ENCODE measurements at regions not wholly inside any gene's neighbourhood (a gene's known extent, or its start where the extent isn't known, plus 50 kb on each side); places are given as distances from the start of the nearest gene placed in this dataset.

DNA sequence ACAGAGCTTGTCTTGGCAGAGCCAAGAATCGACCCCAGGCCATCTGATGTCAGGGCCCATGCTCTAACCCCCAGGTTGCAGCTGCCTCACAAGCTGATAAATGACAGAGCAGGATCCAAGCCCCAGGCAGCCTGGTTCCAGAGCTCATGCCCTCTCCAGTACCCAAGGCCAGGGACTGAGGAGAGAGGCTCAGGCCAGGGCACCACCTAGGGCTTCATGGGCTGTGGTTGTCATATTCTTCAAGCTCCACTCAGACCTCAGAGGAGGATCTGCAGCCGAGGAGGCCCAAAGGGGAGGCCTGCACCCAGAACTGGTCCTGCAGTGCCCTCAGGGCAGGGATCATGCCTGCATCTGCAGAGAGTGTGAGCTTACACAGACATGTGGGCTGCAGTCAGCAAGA lies 301.1 kb downstream of the MATN1 start:
- DNase-seq (no peak), ATAC-seq (replicated peaks in 1 of 2) (no peak)
- no peaks in the 10 kb centered on the region for H3K4me1 Mint-ChIP-seq (ENCODE audit: low read depth)
- peaks cover 15% of the 10 kb centered on the region for H3K27me3 Mint-ChIP-seq (ENCODE audit: low read depth)
- no peak overlapping the region for H3K27ac Mint-ChIP-seq
- no peaks in the 10 kb centered on the region for H3K36me3 Mint-ChIP-seq (ENCODE audit: insufficient read depth in 2 of 2)
- H3K9me3 Mint-ChIP-seq = peaks cover 3% of the 10 kb centered on the region in 2 donors
- H3K4me3 Mint-ChIP-seq = no peak overlapping the region

DNA sequence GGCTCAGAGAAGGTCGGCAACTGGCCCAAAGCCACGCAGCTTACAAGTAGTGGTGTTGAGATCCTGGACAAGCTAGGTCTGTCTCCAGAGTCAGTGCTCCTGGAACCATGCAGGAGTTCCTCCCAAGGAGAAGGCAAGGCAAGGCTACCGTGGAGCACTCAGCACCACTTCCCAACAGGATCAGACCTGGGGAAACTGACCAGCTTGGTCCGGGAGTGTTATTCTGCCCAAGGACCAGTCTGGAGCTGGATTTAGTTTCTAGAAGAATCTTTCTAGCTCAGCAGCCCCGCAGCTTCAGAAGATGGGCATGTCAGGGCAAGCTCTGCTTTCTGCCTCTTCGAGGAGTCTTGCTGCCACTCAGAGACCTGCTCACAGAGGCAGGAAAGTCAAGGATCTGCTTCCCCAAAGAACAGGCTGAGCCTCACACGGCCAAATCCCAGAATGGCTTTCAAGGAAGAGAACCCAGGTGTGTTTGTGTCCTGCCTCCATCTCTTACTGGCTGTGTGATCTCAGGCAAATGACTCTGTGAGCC lies 302.8 kb downstream of the MATN1 start:
- H3K4me3 Mint-ChIP-seq = no peak overlapping the region
- H3K27ac Mint-ChIP-seq = no peak overlapping the region
- no peaks in the 10 kb centered on the region for H3K4me1 Mint-ChIP-seq (ENCODE audit: low read depth)
- ATAC-seq (replicated peaks in 1 of 2) = no peak
- H3K9me3 Mint-ChIP-seq = peaks cover 0 to 2% of the 10 kb centered on the region in 2 donors
- H3K36me3 Mint-ChIP-seq (ENCODE audit: insufficient read depth in 2 of 2) = no peaks in the 10 kb centered on the region
- DNase-seq = no peak
- H3K27me3 Mint-ChIP-seq (ENCODE audit: low read depth) = peaks cover 2% of the 10 kb centered on the region

DNA sequence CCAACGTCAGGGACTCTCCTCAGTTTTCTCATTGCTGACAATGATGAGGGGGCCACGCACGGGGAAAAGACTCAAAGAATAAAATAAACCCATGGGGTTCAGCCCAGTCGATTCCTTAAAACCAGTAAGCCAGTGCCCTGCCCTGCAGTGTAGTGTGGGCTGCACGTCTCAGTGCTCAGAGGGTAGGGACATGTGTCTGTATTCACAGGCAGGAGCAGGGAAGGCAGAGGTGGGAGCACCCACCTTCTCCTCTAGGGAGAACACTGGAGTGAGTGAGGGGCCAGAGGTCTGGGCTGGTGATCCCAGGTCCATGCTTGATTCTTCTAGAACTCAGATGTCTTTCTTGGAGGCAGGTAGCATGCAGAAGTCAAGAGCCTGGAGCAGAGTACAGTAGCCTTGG lies 303.6 kb downstream of the MATN1 start:
- no peak overlapping the region for H3K4me3 Mint-ChIP-seq
- H3K36me3 Mint-ChIP-seq (ENCODE audit: insufficient read depth in 2 of 2) = no peaks in the 10 kb centered on the region
- peaks cover 0 to 2% of the 10 kb centered on the region in 2 donors for H3K9me3 Mint-ChIP-seq
- no peaks in the 10 kb centered on the region for H3K27me3 Mint-ChIP-seq (ENCODE audit: low read depth)
- H3K4me1 Mint-ChIP-seq (ENCODE audit: low read depth) = no peaks in the 10 kb centered on the region
- DNase-seq (no peak), ATAC-seq (replicated peaks in 1 of 2) (no peak)
- no peak overlapping the region for H3K27ac Mint-ChIP-seq

DNA sequence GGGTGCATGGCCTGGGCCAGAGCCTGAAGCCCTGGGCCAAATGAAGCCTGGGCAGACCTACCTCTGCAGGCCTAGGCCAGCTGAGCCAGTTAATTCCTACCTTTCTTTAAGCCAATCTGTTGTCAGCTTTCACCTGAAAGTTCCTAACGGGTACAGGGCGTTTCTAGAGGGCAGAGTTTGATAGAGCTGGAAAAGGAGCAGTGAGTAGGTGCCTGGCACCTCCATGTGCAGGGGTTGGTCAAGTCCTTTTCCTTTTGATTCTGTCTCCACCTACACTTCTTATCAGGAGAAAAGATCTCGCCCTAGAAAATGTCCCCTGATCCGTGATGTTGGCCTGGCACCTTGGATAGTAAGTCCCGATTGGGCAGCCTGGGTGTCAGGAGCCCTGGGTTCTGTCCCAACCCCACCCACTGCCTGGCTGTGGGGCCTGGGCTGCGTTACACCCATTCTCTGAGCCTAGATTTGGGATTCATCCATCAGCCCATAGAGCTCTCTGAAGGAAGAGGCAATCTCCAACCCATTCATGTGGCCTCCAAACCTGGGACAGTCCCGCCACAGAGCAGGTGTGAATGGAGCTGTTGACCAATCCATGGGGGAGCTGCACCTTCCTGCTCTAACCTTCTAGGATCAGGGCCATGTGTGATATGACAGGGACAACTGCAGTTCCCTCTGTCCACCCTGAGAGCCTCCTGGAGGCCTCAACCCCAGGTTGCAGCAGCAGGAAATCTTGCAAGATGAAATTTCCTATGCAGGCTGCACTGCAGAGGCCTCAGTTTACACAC lies 304.3 kb downstream of the MATN1 start:
- peaks cover 0 to 2% of the 10 kb centered on the region in 2 donors for H3K9me3 Mint-ChIP-seq
- no peaks in the 10 kb centered on the region for H3K4me1 Mint-ChIP-seq (ENCODE audit: low read depth)
- DNase-seq (no peak), ATAC-seq (replicated peaks in 1 of 2) (no peak)
- no peak overlapping the region for H3K27ac Mint-ChIP-seq
- no peaks in the 10 kb centered on the region for H3K36me3 Mint-ChIP-seq (ENCODE audit: insufficient read depth in 2 of 2)
- H3K27me3 Mint-ChIP-seq (ENCODE audit: low read depth) = no peaks in the 10 kb centered on the region
- H3K4me3 Mint-ChIP-seq = no peak overlapping the region

DNA sequence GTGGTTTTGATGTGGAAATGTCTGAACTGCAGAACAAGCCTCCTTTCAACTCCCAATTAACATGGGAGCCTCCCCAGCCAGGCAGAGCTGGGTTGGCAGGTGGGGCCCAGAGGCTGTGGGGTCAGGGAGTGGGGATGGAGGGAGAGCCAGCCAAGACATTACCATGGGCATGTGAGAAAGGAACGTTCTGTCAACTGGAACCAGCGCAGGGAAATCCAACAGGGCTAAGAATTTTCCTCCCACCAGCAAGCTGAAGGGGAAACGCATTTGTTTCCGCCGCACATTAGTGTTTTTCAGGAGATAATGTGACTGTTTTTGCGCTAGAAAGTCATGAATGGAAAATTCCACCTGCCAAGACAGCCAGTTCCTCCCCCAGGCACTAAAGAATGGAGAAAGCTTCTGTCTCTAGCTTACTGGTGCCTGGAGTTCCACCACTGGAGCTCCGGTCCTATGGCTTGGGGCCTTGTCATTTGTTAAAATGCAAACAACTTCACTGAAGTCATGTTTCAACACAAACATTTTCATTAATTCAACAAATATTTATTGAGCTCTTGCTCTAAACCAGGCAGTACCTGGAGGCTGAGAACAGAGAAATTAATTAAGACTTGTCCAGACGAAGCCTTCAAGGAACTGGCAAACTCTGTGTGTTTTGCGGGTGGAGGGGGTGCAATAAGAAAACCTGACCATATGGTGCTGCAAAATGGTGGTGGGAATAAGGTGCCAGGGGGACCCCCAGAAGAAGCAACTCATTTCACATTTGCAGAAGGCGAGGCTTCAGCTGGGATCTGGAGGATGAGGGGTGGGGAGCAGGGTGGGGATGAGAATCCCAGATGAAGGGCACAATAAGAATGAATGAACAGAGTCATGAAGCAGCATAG lies 305.1 kb downstream of the MATN1 start:
- no peak overlapping the region for H3K27ac Mint-ChIP-seq
- no peak overlapping the region for H3K4me3 Mint-ChIP-seq
- H3K36me3 Mint-ChIP-seq (ENCODE audit: insufficient read depth in 2 of 2) = no peaks in the 10 kb centered on the region
- ATAC-seq (replicated peaks in 1 of 2) = no peak
- DNase-seq = no peak
- peaks cover 0 to 2% of the 10 kb centered on the region in 2 donors for H3K9me3 Mint-ChIP-seq
- H3K4me1 Mint-ChIP-seq (ENCODE audit: low read depth) = no peaks in the 10 kb centered on the region
- H3K27me3 Mint-ChIP-seq (ENCODE audit: low read depth) = no peaks in the 10 kb centered on the region

DNA sequence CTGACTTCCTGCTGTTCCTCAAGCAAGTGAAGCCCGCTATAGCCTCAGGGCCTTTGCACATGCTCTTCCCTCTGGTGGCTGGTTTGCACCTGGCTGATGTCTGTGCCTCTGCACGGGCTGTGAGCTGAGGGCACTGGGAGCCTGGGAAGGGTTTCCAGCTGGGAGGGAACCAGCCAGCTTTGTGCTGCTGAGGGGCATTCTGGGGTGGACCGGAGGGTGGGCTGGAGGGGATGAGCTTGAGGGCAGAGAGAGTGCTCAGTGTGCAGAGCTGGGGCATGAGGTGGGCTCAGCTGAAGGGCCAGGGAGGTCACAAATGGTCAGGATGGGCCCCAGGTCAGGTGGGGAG lies 305.7 kb downstream of the MATN1 start:
- no peak overlapping the region for H3K27ac Mint-ChIP-seq
- ATAC-seq (replicated peaks in 1 of 2) = no peak
- no peaks in the 10 kb centered on the region for H3K36me3 Mint-ChIP-seq (ENCODE audit: insufficient read depth in 2 of 2)
- no peak overlapping the region for H3K4me3 Mint-ChIP-seq
- no peaks in the 10 kb centered on the region for H3K27me3 Mint-ChIP-seq (ENCODE audit: low read depth)
- no peaks in the 10 kb centered on the region for H3K9me3 Mint-ChIP-seq
- no peak for DNase-seq
- no peaks in the 10 kb centered on the region for H3K4me1 Mint-ChIP-seq (ENCODE audit: low read depth)

DNA sequence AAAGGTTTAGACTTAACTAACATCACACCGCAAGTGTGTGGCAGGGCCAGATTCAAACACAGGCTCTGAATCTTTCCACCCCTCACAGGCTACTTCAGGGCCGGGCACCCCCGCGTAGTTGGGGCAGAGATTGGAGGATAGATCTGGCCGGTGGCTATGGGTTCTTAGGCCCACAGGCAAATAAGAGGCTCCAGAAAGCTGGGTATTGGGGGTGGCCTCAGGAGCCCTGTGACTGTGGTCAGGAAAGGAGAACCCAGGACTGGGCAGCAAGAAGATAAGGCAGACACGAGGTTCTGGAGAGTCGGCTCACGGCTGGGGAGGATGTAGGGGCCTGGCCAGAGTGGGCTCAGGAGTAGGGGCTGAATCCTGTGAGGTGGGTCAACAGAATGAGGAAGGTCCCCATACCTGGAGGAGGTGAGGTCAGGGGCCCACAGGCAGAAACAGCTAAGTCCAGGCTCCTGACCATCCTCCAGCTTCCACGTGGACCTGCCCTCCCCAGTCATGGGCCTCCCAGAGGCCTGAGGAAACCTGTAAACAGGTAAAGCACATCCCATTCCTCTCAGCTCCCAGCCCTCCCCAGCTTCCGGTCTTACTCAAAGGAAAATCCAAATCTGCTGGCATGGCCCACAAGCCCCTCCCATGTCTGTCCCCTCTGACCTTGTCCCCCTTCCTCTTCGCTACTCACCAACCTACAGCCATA lies 306.2 kb downstream of the MATN1 start:
- Mint-ChIP-seq H3K9me3 (no peaks in the 10 kb centered on the region), H3K4me1 (ENCODE audit: low read depth) (no peaks in the 10 kb centered on the region), H3K36me3 (ENCODE audit: insufficient read depth in 2 of 2) (no peaks in the 10 kb centered on the region), H3K27ac (no peak overlapping the region), H3K27me3 (ENCODE audit: low read depth) (no peaks in the 10 kb centered on the region), H3K4me3 (no peak overlapping the region)
- DNase-seq (no peak), ATAC-seq (replicated peaks in 1 of 2) (no peak)

DNA sequence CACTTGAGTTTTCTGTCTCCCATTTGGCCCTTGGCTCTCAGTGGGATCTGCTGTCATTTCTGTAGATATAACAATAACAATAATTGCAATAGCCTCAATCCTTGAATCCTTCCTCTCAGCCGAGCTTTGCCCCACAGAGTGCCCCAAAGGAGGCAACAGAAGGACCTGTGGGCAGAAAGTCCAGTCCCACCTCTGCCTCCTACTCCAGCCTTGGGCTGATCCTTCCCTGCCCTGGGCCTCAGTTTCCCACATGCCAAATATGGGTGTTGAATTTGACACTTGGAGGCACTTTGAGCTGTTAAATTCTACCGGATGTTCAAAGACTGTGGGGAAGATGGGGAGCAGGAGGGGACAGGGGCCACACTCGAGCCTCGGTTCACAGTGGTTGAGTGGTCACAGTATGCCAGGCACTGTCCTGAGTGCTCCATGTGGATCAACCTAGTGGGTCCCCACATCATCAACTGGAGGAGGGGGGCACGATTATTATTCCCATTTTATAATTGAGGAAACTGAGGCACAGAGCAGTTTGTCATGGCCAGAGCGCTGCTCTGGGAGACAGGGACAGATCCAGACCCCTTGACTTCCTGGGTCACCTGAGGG lies 307.1 kb downstream of the MATN1 start:
- H3K27ac Mint-ChIP-seq = no peak overlapping the region
- no peaks in the 10 kb centered on the region for H3K9me3 Mint-ChIP-seq
- no peak overlapping the region for H3K4me3 Mint-ChIP-seq
- DNase-seq (no peak), ATAC-seq (replicated peaks in 1 of 2) (no peak)
- no peaks in the 10 kb centered on the region for H3K36me3 Mint-ChIP-seq (ENCODE audit: insufficient read depth in 2 of 2)
- H3K27me3 Mint-ChIP-seq (ENCODE audit: low read depth) = peaks cover 7% of the 10 kb centered on the region
- H3K4me1 Mint-ChIP-seq (ENCODE audit: low read depth) = no peaks in the 10 kb centered on the region

DNA sequence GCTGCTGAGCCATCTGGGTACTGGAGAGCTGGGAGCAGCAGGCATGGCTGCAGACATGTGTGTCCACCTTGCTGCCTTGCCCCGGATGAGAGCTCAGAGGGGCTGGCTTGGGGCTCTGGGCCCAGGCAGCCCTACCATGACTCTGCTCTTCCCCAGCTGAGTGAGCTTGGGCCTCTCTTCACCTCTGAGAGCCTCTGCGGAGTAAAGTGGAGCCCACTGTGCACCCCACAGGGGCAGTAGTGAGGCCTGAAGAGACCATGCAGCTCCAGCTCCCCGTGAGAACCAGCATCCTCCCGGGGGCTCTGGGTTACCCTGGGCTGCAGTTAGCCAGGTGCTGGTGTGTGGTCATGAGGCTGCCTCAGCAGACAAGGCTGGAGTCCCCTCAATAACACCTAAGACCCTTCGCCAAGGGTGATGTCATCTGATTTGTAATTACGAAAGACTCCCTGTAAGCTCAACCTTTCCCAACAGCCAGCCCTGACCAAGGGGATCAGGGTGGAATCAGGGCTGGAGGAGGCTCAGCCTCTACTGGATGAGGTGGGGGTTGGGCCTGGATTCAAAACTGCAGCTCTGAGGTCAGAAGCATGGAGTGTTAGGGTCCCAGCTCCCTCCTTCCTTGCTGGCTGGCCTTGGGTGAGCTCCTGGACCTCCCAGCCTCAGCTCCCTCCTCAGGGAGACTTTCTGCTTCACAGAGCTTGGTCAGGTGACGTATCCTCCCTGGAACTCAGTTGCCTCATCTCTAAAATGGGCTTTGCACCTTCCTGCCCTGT lies 308.0 kb downstream of the MATN1 start:
- peaks cover 8% of the 10 kb centered on the region for H3K27me3 Mint-ChIP-seq (ENCODE audit: low read depth)
- H3K4me1 Mint-ChIP-seq (ENCODE audit: low read depth) = no peaks in the 10 kb centered on the region
- no peaks in the 10 kb centered on the region for H3K9me3 Mint-ChIP-seq
- ATAC-seq (replicated peaks in 1 of 2) = no peak
- DNase-seq = no peak
- H3K4me3 Mint-ChIP-seq = no peak overlapping the region
- H3K27ac Mint-ChIP-seq = no peak overlapping the region
- no peaks in the 10 kb centered on the region for H3K36me3 Mint-ChIP-seq (ENCODE audit: insufficient read depth in 2 of 2)

DNA sequence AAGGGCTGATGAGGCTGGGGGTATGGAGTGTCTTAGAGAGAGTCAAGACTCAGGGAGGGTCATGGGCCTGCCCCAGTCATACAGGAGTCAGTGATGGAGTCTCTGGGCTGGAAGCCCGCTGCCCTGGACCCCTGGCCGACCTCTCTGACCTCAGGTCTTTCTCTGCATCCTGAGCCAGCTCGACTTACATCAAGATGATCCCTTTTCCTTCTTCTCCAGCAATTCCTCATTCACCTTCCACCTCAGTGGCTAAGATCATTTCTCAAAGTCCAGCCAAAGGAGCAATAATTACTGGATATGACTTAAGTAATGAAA lies 308.6 kb downstream of the MATN1 start:
- DNase-seq = no peak

DNA sequence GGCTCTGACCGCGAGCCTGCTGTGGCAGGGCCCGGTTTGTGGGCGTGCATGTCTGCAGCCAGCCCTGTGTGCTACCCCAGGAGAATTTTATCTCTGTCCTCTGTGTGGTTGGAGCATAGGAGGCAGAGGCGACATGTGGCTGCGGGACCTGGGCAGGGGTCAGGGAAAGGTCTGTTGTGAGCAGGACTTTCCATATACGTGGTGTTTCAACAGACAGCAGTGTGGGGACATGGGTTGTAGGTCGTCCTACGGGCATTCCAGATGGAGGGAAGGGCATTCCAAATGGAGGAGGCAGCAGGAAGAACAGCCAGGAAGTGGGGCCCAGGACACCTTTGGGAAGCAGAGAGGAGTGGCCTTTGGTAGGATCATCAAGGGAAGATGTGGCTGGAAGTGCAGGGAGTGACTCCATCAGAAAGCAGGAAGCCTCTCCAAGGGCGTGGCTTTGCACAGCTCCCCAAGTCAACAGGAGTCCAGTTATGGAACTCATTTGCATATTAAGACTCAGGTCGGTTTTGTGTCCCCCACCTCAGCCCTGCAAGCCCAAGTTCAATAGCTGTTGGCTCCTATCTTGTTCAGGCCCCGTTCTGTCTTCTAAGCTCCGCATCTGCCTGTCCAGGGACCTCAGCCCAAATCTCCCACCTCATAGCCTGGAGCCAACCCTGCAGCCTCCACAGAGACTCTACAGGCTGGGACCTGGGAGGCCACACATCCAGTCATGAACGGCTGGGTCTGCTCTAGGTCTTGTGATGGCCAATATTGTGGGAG lies 309.1 kb downstream of the MATN1 start:
- ATAC-seq (replicated peaks in 1 of 2) = no peak
- H3K9me3 Mint-ChIP-seq = no peaks in the 10 kb centered on the region
- H3K27me3 Mint-ChIP-seq (ENCODE audit: low read depth) = peaks cover 10% of the 10 kb centered on the region
- H3K4me1 Mint-ChIP-seq (ENCODE audit: low read depth) = no peaks in the 10 kb centered on the region
- no peaks in the 10 kb centered on the region for H3K36me3 Mint-ChIP-seq (ENCODE audit: insufficient read depth in 2 of 2)
- H3K4me3 Mint-ChIP-seq = no peak overlapping the region
- no peak overlapping the region for H3K27ac Mint-ChIP-seq
- DNase-seq = no peak

More for the DNA sequence above, 308.6 kb downstream of the MATN1 start:
- H3K4me3 Mint-ChIP-seq = no peak overlapping the region
- no peak overlapping the region for H3K27ac Mint-ChIP-seq
- H3K27me3 Mint-ChIP-seq (ENCODE audit: low read depth) = peaks cover 8% of the 10 kb centered on the region
- no peaks in the 10 kb centered on the region for H3K9me3 Mint-ChIP-seq
- H3K4me1 Mint-ChIP-seq (ENCODE audit: low read depth) = no peaks in the 10 kb centered on the region
- no peak for ATAC-seq (replicated peaks in 1 of 2)
- H3K36me3 Mint-ChIP-seq (ENCODE audit: insufficient read depth in 2 of 2) = no peaks in the 10 kb centered on the region

DNA sequence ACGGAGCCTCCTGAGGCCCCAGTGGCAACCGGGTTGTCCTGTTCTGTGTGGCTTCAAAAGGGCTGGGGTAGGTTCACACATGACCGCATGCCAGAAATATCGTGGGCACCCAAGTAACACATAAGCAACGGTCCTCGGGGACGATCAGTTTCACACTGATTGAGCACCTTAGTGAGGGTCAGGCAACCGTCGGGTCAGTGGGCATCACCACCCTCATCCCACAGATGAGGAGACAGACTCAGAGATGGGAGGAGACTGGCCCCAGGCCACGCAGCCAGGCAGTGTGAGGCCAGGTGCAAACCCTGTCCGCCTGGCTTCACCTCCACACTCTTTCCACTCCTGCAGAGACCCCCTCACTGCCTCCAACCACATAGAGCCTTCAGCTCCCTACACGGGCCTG lies 309.8 kb downstream of the MATN1 start:
- DNase-seq (no peak), ATAC-seq (replicated peaks in 1 of 2) (no peak)
- no peaks in the 10 kb centered on the region for H3K36me3 Mint-ChIP-seq (ENCODE audit: insufficient read depth in 2 of 2)
- peaks cover 15% of the 10 kb centered on the region for H3K27me3 Mint-ChIP-seq (ENCODE audit: low read depth)
- no peaks in the 10 kb centered on the region for H3K9me3 Mint-ChIP-seq
- no peak overlapping the region for H3K27ac Mint-ChIP-seq
- no peaks in the 10 kb centered on the region for H3K4me1 Mint-ChIP-seq (ENCODE audit: low read depth)
- H3K4me3 Mint-ChIP-seq = no peak overlapping the region

All from activated T-cell treated with anti-CD3 and anti-CD28 coated beads, Interleukin-2, amount 50 U/mL, for 72 hours (primary cell).